Esophagus muscularis mucosa (tissue), 4 donors: ENCODE measurements at regions not wholly inside any gene's neighbourhood (a gene's known extent, or its start where the extent isn't known, plus 50 kb on each side); places are given as distances from the start of the nearest gene placed in this dataset.

ENCODE experiments used
- DNase-seq: peaks from one replicate; pipeline ENCODE4 v3.0.0-alpha.2; 2017; ENCODE audit errors: extremely low spot score
- H3K27ac ChIP-seq, 4 donors: fragments of 200-600 bp; sonication (generic); replicated peaks in 1 of 4; 1 replicate in 3 of 4; 2 replicates in 1 of 4; pipeline ENCODE4 v1.5.1; 2016 to 2019; ENCODE audit warnings: mild to moderate bottlenecking in 1 of 4
- H3K27me3 ChIP-seq, 4 donors: fragments of 200-600 bp; sonication (generic); one replicate each; pipeline versions ENCODE4 v1.5.1 to v1.6.0; 2016 to 2019
- H3K36me3 ChIP-seq, 4 donors: fragments of 200-600 bp; sonication (generic); one replicate each; pipeline ENCODE4 v1.5.1; 2016 to 2019
- H3K4me1 ChIP-seq, 4 donors: fragments of 200-600 bp; sonication (generic); one replicate each; pipeline ENCODE4 v1.5.1; 2016 to 2019
- H3K4me3 ChIP-seq, 4 donors: fragments of 200-600 bp; sonication (generic); 1 replicate in 2 of 4; 2 replicates in 2 of 4; pipeline ENCODE4 v1.5.1; 2016 to 2019; ENCODE audit warnings: mild to moderate bottlenecking in 4 of 4, moderate library complexity in 1 of 4
- H3K9me3 ChIP-seq, 4 donors: fragments of 200-600 bp; sonication (generic); 1 replicate in 3 of 4; 2 replicates in 1 of 4; pipeline ENCODE4 v1.5.1; 2016 to 2019
- CTCF ChIP-seq, 3 experiments: fragments of 200-600 bp in 2 of 3; fragments of 450-650 bp in 1 of 3; sonication (generic) in 2 of 3; IDR thresholded peaks; one replicate each; pipeline ENCODE4 v1.5.1; 2017 to 2019; ENCODE audit warnings: antibody characterized with exemption in 3 of 3, mild to moderate bottlenecking in 2 of 3, moderate library complexity in 1 of 3
- EP300 ChIP-seq: sonication (generic); formaldehyde crosslinking; IDR thresholded peaks from one replicate; pipeline ENCODE4 v1.6.1; 2017; ENCODE audit warnings: antibody characterized with exemption
- POLR2A ChIP-seq: fragments of 450-650 bp; IDR thresholded peaks from one replicate; pipeline ENCODE4 v1.6.1; 2017; ENCODE audit warnings: antibody characterized with exemption, moderate library complexity, mild to moderate bottlenecking, low read depth
- POLR2AphosphoS5 ChIP-seq, 2 donors: sonication (generic); formaldehyde crosslinking; IDR thresholded peaks; one replicate each; pipeline ENCODE4 v1.6.1; 2017; ENCODE audit warnings: antibody characterized with exemption in 2 of 2
- WGBS: methylation state at CpG from one replicate; pipeline ENCODE4 v1.1.5; 2018; 5-methylcytosine and 5-hydroxymethylcytosine counted together
- intact Hi-C: fragments of 100-400 bp; cut with DNase I; formaldehyde crosslinking; loops from one replicate; pipeline ENCODE4 v1.15.1; 2023

DNA sequence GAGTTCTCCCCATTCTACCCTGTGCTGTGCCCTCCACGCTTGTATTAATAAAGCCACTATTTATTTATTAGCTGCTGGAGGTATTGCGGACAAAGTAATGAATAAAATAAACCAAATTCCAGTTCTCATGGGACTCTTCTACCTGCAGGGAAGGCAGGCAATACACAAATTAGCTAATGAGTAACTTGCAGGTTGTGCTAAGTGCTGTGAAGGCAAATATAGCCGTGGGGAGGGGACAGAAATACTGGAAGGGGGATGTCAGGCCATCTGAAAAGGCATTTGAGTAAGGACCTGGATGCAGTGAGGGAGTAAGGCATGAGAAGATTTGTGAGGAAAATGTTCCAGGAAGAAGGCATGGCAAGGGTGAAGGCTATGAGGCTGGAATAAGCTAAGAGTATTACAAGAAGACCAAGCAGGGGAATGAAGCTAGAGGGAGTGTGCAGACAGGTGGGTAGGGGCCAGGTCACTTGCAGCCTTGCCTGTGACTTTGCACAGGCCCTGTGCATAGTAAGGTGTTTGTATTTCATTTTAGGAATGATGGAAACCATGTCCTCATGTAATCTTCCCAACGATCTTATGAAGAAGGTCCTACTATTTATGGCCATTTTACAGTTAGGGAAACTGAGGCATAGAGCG, 167.5 kb downstream of the PTPN11 start:
- intact Hi-C loops: no loop called here
- WGBS: 71% methylated on average over 5 of the region's 5 CpGs
- TF ChIP-seq POLR2AphosphoS5 (IDR thresholded peaks at IDR 0.05) (no peak), POLR2A (no peak), CTCF (IDR thresholded peaks at IDR 0.05) (no peak), EP300 (no peak)
- Histone ChIP-seq H3K4me3 (no peak overlapping the region), H3K27me3 (peaks cover 0 to 33% (median 0%) of the 10 kb centered on the region in 4 donors), H3K27ac (no peak overlapping the region), H3K9me3 (peaks cover 0 to 8% (median 3%) of the 10 kb centered on the region in 4 donors), H3K4me1 (no peaks in the 10 kb centered on the region), H3K36me3 (no peaks in the 10 kb centered on the region)
- DNase-seq: no peak

- no peak overlapping the region for H3K4me3 ChIP-seq
- intact Hi-C loops: no loop called here
Observed at GRCh38 chr12:112589275-112589674, 170.5 kb downstream of the PTPN11 start.

GRCh38 chr12:112590281-112590680, 171.5 kb downstream of the PTPN11 start:
- no peaks in the 10 kb centered on the region for H3K36me3 ChIP-seq
- intact Hi-C loops: no loop called here
- H3K27me3 ChIP-seq: peaks cover 0 to 10% (median 0%) of the 10 kb centered on the region in 4 donors
- no peak for DNase-seq
- no peak overlapping the region for H3K27ac ChIP-seq
- peaks cover 0 to 9% (median 4%) of the 10 kb centered on the region in 4 donors for H3K9me3 ChIP-seq
- 52% methylated on average over 3 of the region's 3 CpGs for WGBS
- no peaks in the 10 kb centered on the region for H3K4me1 ChIP-seq
- TF ChIP-seq POLR2AphosphoS5 (IDR thresholded peaks at IDR 0.05) (no peak), EP300 (no peak), CTCF (IDR thresholded peaks at IDR 0.05) (no peak), POLR2A (no peak)
- no peak overlapping the region for H3K4me3 ChIP-seq

More at GRCh38 chr12:112589275-112589674, 170.5 kb downstream of the PTPN11 start:
- Histone ChIP-seq H3K36me3 (no peaks in the 10 kb centered on the region), H3K27ac (no peak overlapping the region), H3K4me1 (no peaks in the 10 kb centered on the region), H3K27me3 (peaks cover 0 to 15% (median 0%) of the 10 kb centered on the region in 4 donors), H3K9me3 (peaks cover 0 to 9% (median 4%) of the 10 kb centered on the region in 4 donors)
- no peak for DNase-seq
- WGBS: 90% methylated on average over 1 of the region's 1 CpG
- TF ChIP-seq POLR2AphosphoS5 (IDR thresholded peaks at IDR 0.05) (no peak), POLR2A (no peak), CTCF (IDR thresholded peaks at IDR 0.05) (no peak), EP300 (no peak)

GRCh38 chr12:112591488-112591887, 172.7 kb downstream of the PTPN11 start:
- Histone ChIP-seq H3K4me3 (no peak overlapping the region), H3K4me1 (no peaks in the 10 kb centered on the region), H3K9me3 (peaks cover 0 to 9% (median 4%) of the 10 kb centered on the region in 4 donors), H3K36me3 (no peaks in the 10 kb centered on the region), H3K27ac (no peak overlapping the region), H3K27me3 (peaks cover 0 to 15% (median 0%) of the 10 kb centered on the region in 4 donors)
- TF ChIP-seq POLR2A (no peak), POLR2AphosphoS5 (IDR thresholded peaks at IDR 0.05) (no peak), CTCF (IDR thresholded peaks at IDR 0.05) (no peak), EP300 (no peak)
- 69% methylated on average over 5 of the region's 5 CpGs for WGBS
- intact Hi-C loops: no loop called here
- no peak for DNase-seq
